ENCODE measurements at regions not wholly inside any gene's neighbourhood (a gene's known extent, or its start where the extent isn't known, plus 50 kb on each side); places are given as distances from the start of the nearest gene placed in this dataset.

- Mint-ChIP-seq H3K4me1 (no peaks in the 10 kb centered on the region), H3K36me3 (ENCODE audit: low read depth) (no peaks in the 10 kb centered on the region), H3K4me3 (no peak overlapping the region), H3K27me3 (peaks cover 44% of the 10 kb centered on the region), H3K27ac (no peak overlapping the region)
- ATAC-seq (no peak), DNase-seq (no peak)
- H3K9me3 ChIP-seq (ENCODE audit: control insufficient read depth, low read length, poor library complexity, severe bottlenecking): no peaks in the 10 kb centered on the region
Observed at GRCh38 chr1:229875086-229875485, 192.0 kb upstream of the GALNT2 start.

- DNase-seq (no peak), ATAC-seq (no peak)
- H3K9me3 ChIP-seq (ENCODE audit: control insufficient read depth, low read length, poor library complexity, severe bottlenecking): no peaks in the 10 kb centered on the region
- H3K4me1 Mint-ChIP-seq: no peaks in the 10 kb centered on the region
- peaks cover 78% of the 10 kb centered on the region for H3K27me3 Mint-ChIP-seq
- H3K36me3 Mint-ChIP-seq (ENCODE audit: low read depth): no peaks in the 10 kb centered on the region
- no peak overlapping the region for H3K4me3 Mint-ChIP-seq
- H3K27ac Mint-ChIP-seq: no peak overlapping the region
Observed at GRCh38 chr1:229879746-229880145, 187.3 kb upstream of the GALNT2 start.

- peak overlapping the region; percentile 8 for H3K27ac Mint-ChIP-seq
- no peaks in the 10 kb centered on the region for H3K9me3 ChIP-seq (ENCODE audit: control insufficient read depth, low read length, poor library complexity, severe bottlenecking)
- ATAC-seq: no peak
- peaks cover 78% of the 10 kb centered on the region for H3K27me3 Mint-ChIP-seq
- H3K4me3 Mint-ChIP-seq: no peak overlapping the region
- DNase-seq: no peak
- no peaks in the 10 kb centered on the region for H3K4me1 Mint-ChIP-seq
- no peaks in the 10 kb centered on the region for H3K36me3 Mint-ChIP-seq (ENCODE audit: low read depth)
Observed at GRCh38 chr1:229880271-229881170, 186.5 kb upstream of the GALNT2 start.

- no peak for DNase-seq
- Mint-ChIP-seq H3K36me3 (ENCODE audit: low read depth) (no peaks in the 10 kb centered on the region), H3K4me1 (no peaks in the 10 kb centered on the region), H3K27ac (no peak overlapping the region), H3K4me3 (no peak overlapping the region), H3K27me3 (peaks cover 82% of the 10 kb centered on the region)
- ATAC-seq: no peak
- H3K9me3 ChIP-seq (ENCODE audit: control insufficient read depth, low read length, poor library complexity, severe bottlenecking): no peaks in the 10 kb centered on the region
Observed at GRCh38 chr1:229882621-229883020, 184.4 kb upstream of the GALNT2 start.

GRCh38 chr1:229883504-229884200 is 183.4 kb upstream of the GALNT2 start:
- DNase-seq: no peak
- Mint-ChIP-seq H3K4me3 (no peak overlapping the region), H3K36me3 (ENCODE audit: low read depth) (no peaks in the 10 kb centered on the region), H3K27me3 (peaks cover 81% of the 10 kb centered on the region), H3K4me1 (no peaks in the 10 kb centered on the region), H3K27ac (no peak overlapping the region)
- no peaks in the 10 kb centered on the region for H3K9me3 ChIP-seq (ENCODE audit: control insufficient read depth, low read length, poor library complexity, severe bottlenecking)
- ATAC-seq: no peak

- ATAC-seq (no peak), DNase-seq (no peak)
- no peaks in the 10 kb centered on the region for H3K36me3 Mint-ChIP-seq (ENCODE audit: low read depth)
- peaks cover 78% of the 10 kb centered on the region for H3K27me3 Mint-ChIP-seq
- H3K9me3 ChIP-seq (ENCODE audit: control insufficient read depth, low read length, poor library complexity, severe bottlenecking): no peaks in the 10 kb centered on the region
- H3K27ac Mint-ChIP-seq: no peak overlapping the region
- H3K4me1 Mint-ChIP-seq: no peaks in the 10 kb centered on the region
- H3K4me3 Mint-ChIP-seq: no peak overlapping the region
Observed at GRCh38 chr1:229884765-229885164, 182.3 kb upstream of the GALNT2 start.

- DNase-seq: no peak
- H3K27me3 Mint-ChIP-seq: peaks cover 72% of the 10 kb centered on the region
- H3K36me3 Mint-ChIP-seq (ENCODE audit: low read depth): no peaks in the 10 kb centered on the region
- ATAC-seq: no peak
- no peaks in the 10 kb centered on the region for H3K4me1 Mint-ChIP-seq
- no peak overlapping the region for H3K4me3 Mint-ChIP-seq
- no peaks in the 10 kb centered on the region for H3K9me3 ChIP-seq (ENCODE audit: control insufficient read depth, low read length, poor library complexity, severe bottlenecking)
- no peak overlapping the region for H3K27ac Mint-ChIP-seq
Observed at GRCh38 chr1:229885568-229886495, 181.2 kb upstream of the GALNT2 start.

- no peak for ATAC-seq
- H3K9me3 ChIP-seq (ENCODE audit: control insufficient read depth, low read length, poor library complexity, severe bottlenecking): no peaks in the 10 kb centered on the region
- no peak for DNase-seq
Observed at GRCh38 chr1:229886636-229887035, 180.4 kb upstream of the GALNT2 start.

GRCh38 chr1:229887043-229887822 is 179.8 kb upstream of the GALNT2 start:
- no peaks in the 10 kb centered on the region for H3K9me3 ChIP-seq (ENCODE audit: control insufficient read depth, low read length, poor library complexity, severe bottlenecking)
- no peaks in the 10 kb centered on the region for H3K4me1 Mint-ChIP-seq
- no peak for ATAC-seq
- H3K27me3 Mint-ChIP-seq: peaks cover 63% of the 10 kb centered on the region
- no peaks in the 10 kb centered on the region for H3K36me3 Mint-ChIP-seq (ENCODE audit: low read depth)
- DNase-seq: no peak
- H3K27ac Mint-ChIP-seq: no peak overlapping the region
- no peak overlapping the region for H3K4me3 Mint-ChIP-seq

More at GRCh38 chr1:229886636-229887035, 180.4 kb upstream of the GALNT2 start:
- Mint-ChIP-seq H3K27ac (no peak overlapping the region), H3K27me3 (peaks cover 67% of the 10 kb centered on the region), H3K36me3 (ENCODE audit: low read depth) (no peaks in the 10 kb centered on the region), H3K4me3 (no peak overlapping the region), H3K4me1 (no peaks in the 10 kb centered on the region)

GRCh38 chr1:229888157-229888556 is 178.9 kb upstream of the GALNT2 start:
- Mint-ChIP-seq H3K27me3 (peaks cover 63% of the 10 kb centered on the region), H3K4me3 (no peak overlapping the region), H3K27ac (no peak overlapping the region), H3K4me1 (no peaks in the 10 kb centered on the region), H3K36me3 (ENCODE audit: low read depth) (no peaks in the 10 kb centered on the region)
- no peak for DNase-seq
- no peaks in the 10 kb centered on the region for H3K9me3 ChIP-seq (ENCODE audit: control insufficient read depth, low read length, poor library complexity, severe bottlenecking)
- no peak for ATAC-seq

- no peaks in the 10 kb centered on the region for H3K4me1 Mint-ChIP-seq
- H3K27ac Mint-ChIP-seq: no peak overlapping the region
- DNase-seq (no peak), ATAC-seq (no peak)
- no peaks in the 10 kb centered on the region for H3K9me3 ChIP-seq (ENCODE audit: control insufficient read depth, low read length, poor library complexity, severe bottlenecking)
- H3K27me3 Mint-ChIP-seq: peaks cover 63% of the 10 kb centered on the region
- H3K4me3 Mint-ChIP-seq: no peak overlapping the region
- no peaks in the 10 kb centered on the region for H3K36me3 Mint-ChIP-seq (ENCODE audit: low read depth)
Observed at GRCh38 chr1:229888561-229889001, 178.5 kb upstream of the GALNT2 start.

- Mint-ChIP-seq H3K36me3 (ENCODE audit: low read depth) (no peaks in the 10 kb centered on the region), H3K27me3 (peaks cover 63% of the 10 kb centered on the region), H3K4me1 (no peaks in the 10 kb centered on the region), H3K4me3 (no peak overlapping the region), H3K27ac (no peak overlapping the region)
- no peak for ATAC-seq
- no peak for DNase-seq
- no peaks in the 10 kb centered on the region for H3K9me3 ChIP-seq (ENCODE audit: control insufficient read depth, low read length, poor library complexity, severe bottlenecking)
Observed at GRCh38 chr1:229889031-229889517, 178.0 kb upstream of the GALNT2 start.
